ENCODE measurements at regions not wholly inside any gene's neighbourhood (a gene's known extent, or its start where the extent isn't known, plus 50 kb on each side); places are given as distances from the start of the nearest gene placed in this dataset.

DNA sequence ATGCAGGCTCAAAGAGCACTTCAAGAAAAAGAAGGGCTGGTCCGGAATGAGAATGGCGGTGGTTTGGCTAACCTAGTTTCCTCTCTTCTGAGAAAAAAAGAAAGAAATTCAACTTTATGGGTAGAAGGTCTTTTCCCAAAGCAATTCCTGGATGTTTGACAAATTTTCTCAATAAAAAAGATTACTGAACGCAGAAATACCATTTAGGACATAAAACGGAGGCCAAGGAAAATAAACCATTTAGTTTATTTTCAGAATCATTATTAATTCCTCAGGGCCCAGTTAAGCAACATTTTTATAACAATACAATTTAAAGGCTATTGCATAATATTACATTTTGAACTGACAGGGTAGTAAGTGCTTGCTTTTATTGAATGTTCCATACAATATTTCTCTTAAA lies 284.6 kb upstream of the ANKRD30A start:
- DNase-seq (ENCODE audit: extremely low read depth, insufficient read length), result no peak
- Histone ChIP-seq H3K27me3 (replicated peaks; ENCODE audit: control insufficient read depth, insufficient read depth, low read length) (no peaks in the 10 kb centered on the region), H3K36me3 (ENCODE audit: control insufficient read depth, insufficient read depth, low read length) (no peaks in the 10 kb centered on the region), H3K4me3 (replicated peaks; ENCODE audit: low read depth, low read length) (no peak overlapping the region)
- TF ChIP-seq CTCF (IDR thresholded peaks at IDR 0.05; ENCODE audit: insufficient read depth, low read length, poor library complexity, severe bottlenecking), result no peak

GRCh38 chr10:36837416-36837815 lies 288.0 kb upstream of the ANKRD30A start:
- Histone ChIP-seq H3K27me3 (replicated peaks; ENCODE audit: control insufficient read depth, insufficient read depth, low read length) (no peaks in the 10 kb centered on the region), H3K36me3 (ENCODE audit: control insufficient read depth, insufficient read depth, low read length) (no peaks in the 10 kb centered on the region), H3K4me3 (replicated peaks; ENCODE audit: low read depth, low read length) (no peak overlapping the region)
- no peak for DNase-seq (ENCODE audit: extremely low read depth, insufficient read length)
- TF ChIP-seq CTCF (IDR thresholded peaks at IDR 0.05; ENCODE audit: insufficient read depth, low read length, poor library complexity, severe bottlenecking), result no peak

DNA sequence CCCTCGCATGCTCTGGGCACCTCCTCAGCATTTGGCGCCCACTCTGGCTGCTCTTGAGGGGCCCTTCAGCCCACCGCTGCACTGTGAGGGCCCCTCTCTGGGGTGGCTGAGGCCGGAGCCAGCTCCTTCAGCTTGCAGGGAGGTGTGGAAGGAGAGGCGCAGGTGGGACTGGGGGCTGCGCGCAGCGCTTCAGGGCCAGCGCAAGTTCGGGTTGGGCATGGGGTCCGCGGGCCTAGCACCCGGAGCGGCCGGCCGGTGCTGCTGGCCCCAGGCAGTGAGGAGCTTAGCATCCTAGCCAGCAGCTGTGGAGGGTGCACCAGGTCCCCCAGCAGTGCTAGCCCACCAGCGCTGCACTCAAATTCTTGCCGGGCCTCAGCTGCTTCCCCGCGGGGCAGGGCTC lies 305.6 kb upstream of the ANKRD30A start:
- Histone ChIP-seq H3K4me3 (replicated peaks; ENCODE audit: low read depth, low read length) (no peak overlapping the region), H3K27me3 (replicated peaks; ENCODE audit: control insufficient read depth, insufficient read depth, low read length) (no peaks in the 10 kb centered on the region), H3K36me3 (ENCODE audit: control insufficient read depth, insufficient read depth, low read length) (no peaks in the 10 kb centered on the region)
- no peak for DNase-seq (ENCODE audit: extremely low read depth, insufficient read length)
- no peak for TF ChIP-seq CTCF (IDR thresholded peaks at IDR 0.05; ENCODE audit: insufficient read depth, low read length, poor library complexity, severe bottlenecking)

GRCh38 chr10:36817898-36818297 lies 307.5 kb upstream of the ANKRD30A start:
- H3K36me3 ChIP-seq (ENCODE audit: control insufficient read depth, insufficient read depth, low read length), result no peaks in the 10 kb centered on the region
- no peak overlapping the region for H3K4me3 ChIP-seq (replicated peaks; ENCODE audit: low read depth, low read length)
- TF ChIP-seq CTCF (IDR thresholded peaks at IDR 0.05; ENCODE audit: insufficient read depth, low read length, poor library complexity, severe bottlenecking), result no peak
- no peak for DNase-seq (ENCODE audit: extremely low read depth, insufficient read length)
- H3K27me3 ChIP-seq (replicated peaks; ENCODE audit: control insufficient read depth, insufficient read depth, low read length), result no peaks in the 10 kb centered on the region

DNA sequence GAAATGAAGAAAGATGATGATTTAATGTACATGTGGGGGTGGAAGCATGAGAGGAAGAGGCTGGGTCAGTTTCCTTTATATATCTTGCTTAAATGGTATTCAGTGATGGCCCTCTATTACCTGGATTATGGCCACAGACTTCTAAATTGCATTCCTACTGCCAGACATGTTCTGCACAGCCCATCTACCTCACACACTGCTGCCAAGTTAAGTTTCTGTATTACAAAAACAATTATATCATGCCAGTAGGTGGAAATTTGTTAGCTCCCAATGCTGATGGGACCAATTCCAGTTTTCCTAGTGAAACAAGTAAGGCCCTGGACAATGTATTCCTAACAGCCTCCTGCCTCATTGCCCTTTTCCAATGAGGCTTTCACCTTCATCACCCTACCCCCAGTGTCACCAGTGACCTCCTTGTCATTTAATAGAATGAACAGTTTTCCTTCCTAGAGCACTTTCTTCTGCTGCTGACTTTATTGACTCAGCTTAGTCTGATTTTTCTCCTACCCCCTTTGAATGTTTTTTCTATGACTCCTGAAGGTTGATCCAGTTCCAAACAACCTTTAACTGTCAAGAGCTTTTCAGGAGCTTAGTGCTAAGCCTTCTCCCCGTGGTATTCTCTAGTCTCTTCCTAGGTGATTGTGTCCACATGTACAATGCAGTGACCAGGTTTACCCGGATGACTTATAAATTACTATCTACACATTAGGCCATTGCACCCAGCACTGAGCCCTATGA lies 316.6 kb upstream of the ANKRD30A start:
- no peak for TF ChIP-seq CTCF (IDR thresholded peaks at IDR 0.05; ENCODE audit: insufficient read depth, low read length, poor library complexity, severe bottlenecking)
- no peak overlapping the region for H3K4me3 ChIP-seq (replicated peaks; ENCODE audit: low read depth, low read length)
- DNase-seq (ENCODE audit: extremely low read depth, insufficient read length), result no peak
- no peaks in the 10 kb centered on the region for H3K36me3 ChIP-seq (ENCODE audit: control insufficient read depth, insufficient read depth, low read length)
- H3K27me3 ChIP-seq (replicated peaks; ENCODE audit: control insufficient read depth, insufficient read depth, low read length), result no peaks in the 10 kb centered on the region

GRCh38 chr10:36803229-36803628 lies 322.2 kb upstream of the ANKRD30A start:
- Histone ChIP-seq H3K36me3 (ENCODE audit: control insufficient read depth, insufficient read depth, low read length) (no peaks in the 10 kb centered on the region), H3K4me3 (replicated peaks; ENCODE audit: low read depth, low read length) (no peak overlapping the region), H3K27me3 (replicated peaks; ENCODE audit: control insufficient read depth, insufficient read depth, low read length) (no peaks in the 10 kb centered on the region)
- TF ChIP-seq CTCF (IDR thresholded peaks at IDR 0.05; ENCODE audit: insufficient read depth, low read length, poor library complexity, severe bottlenecking), result no peak
- no peak for DNase-seq (ENCODE audit: extremely low read depth, insufficient read length)
